Progenitor cell of endocrine pancreas (in vitro differentiated cells): ENCODE measurements at regions not wholly inside any gene's neighbourhood (a gene's known extent, or its start where the extent isn't known, plus 50 kb on each side); places are given as distances from the start of the nearest gene placed in this dataset.

Experiments used
- DNase-seq: peaks from one replicate; pipeline ENCODE4 v3.0.0; 2021; ENCODE audit warnings: low spot score; ENCODE audit not compliant: unreplicated experiment
- H3K27ac Mint-ChIP-seq: 2 replicates; pipeline ENCODE4 v1.8.0; 2021; ENCODE audit warnings: mild to moderate bottlenecking, moderate library complexity, mixed read lengths
- H3K27me3 Mint-ChIP-seq: 2 replicates; pipeline ENCODE4 v1.8.0; 2021; ENCODE audit warnings: mixed read lengths
- H3K36me3 Mint-ChIP-seq: 2 replicates; pipeline ENCODE4 v1.8.0; 2022; ENCODE audit warnings: mixed read lengths; ENCODE audit not compliant: insufficient read depth
- H3K4me1 Mint-ChIP-seq: 2 replicates; pipeline ENCODE4 v1.8.0; 2021; ENCODE audit warnings: low read depth, mixed read lengths
- H3K4me3 Mint-ChIP-seq: 2 replicates; pipeline ENCODE4 v1.8.0; 2021; ENCODE audit warnings: low read depth, mild to moderate bottlenecking, moderate library complexity, mixed read lengths
- H3K9me3 Mint-ChIP-seq: 2 replicates; pipeline ENCODE4 v1.8.0; 2021; ENCODE audit warnings: low read depth, mixed read lengths
- TF ChIP-seq, protein P1 (sequence below): fragments of 200-600 bp; sonication (generic); IDR thresholded peaks from one replicate; pipeline ENCODE4 v1.5.0; 2021; ENCODE audit warnings: antibody characterized with exemption, mild to moderate bottlenecking; ENCODE audit not compliant: unreplicated experiment

DNA sequence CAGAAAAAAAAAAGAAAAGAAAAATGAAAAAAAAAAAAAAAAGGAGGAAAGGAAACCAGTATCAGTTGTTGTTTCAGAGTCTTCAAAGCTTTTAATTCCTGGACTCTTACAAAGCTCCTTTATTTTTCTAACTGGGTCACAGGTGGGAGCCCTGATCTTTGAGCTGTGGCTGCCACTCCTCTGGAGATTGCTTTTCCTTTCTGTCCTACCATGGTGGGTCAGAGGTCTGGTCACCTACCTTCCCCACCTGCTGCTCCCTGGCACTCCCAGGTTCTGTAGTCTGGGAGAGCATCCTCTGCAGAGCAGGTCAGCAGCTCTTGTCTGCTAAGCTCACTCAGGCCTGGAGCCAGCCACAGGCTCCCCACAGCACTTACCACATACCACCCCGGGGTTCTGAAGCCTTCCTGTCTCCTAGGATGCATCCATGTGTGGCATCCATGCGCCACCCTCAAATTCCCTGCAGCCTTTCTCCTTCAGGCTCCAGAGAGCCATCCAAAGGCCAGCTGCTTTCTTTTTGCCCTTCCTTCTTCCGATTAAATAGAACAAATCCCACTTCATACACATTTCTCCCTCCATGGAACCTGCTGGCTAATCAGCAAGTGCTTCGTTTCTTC, 73.2 kb upstream of the TPK1 start:
- Mint-ChIP-seq H3K4me1 (no peaks in the 10 kb centered on the region), H3K36me3 (no peaks in the 10 kb centered on the region), H3K27me3 (no peaks in the 10 kb centered on the region), H3K9me3 (no peaks in the 10 kb centered on the region), H3K27ac (no peak overlapping the region), H3K4me3 (no peak overlapping the region)
- TF ChIP-seq, protein P1, sequence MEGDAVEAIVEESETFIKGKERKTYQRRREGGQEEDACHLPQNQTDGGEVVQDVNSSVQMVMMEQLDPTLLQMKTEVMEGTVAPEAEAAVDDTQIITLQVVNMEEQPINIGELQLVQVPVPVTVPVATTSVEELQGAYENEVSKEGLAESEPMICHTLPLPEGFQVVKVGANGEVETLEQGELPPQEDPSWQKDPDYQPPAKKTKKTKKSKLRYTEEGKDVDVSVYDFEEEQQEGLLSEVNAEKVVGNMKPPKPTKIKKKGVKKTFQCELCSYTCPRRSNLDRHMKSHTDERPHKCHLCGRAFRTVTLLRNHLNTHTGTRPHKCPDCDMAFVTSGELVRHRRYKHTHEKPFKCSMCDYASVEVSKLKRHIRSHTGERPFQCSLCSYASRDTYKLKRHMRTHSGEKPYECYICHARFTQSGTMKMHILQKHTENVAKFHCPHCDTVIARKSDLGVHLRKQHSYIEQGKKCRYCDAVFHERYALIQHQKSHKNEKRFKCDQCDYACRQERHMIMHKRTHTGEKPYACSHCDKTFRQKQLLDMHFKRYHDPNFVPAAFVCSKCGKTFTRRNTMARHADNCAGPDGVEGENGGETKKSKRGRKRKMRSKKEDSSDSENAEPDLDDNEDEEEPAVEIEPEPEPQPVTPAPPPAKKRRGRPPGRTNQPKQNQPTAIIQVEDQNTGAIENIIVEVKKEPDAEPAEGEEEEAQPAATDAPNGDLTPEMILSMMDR = no peak
- DNase-seq = no peak

DNA sequence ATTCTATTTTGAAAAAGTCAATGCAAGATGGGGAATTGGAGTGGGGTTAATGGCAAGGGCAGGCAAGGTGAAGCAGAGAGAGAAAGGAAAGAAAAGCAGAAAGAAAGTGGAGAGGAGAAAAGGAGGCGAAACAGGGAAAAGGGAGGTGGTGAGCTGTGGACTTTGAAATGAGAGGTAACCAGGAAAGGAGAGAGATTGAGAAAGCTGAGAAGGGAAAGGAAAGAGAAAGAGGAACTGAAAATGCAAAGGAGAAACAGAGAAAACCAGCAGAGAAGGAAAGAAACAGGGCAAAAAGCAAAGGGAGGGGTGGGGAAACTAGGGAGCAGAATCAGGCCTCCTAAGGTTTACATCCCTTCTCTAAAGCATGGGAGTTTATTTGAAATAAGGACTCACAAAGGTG, 72.5 kb upstream of the TPK1 start:
- Mint-ChIP-seq H3K9me3 (no peaks in the 10 kb centered on the region), H3K36me3 (no peaks in the 10 kb centered on the region), H3K27me3 (no peaks in the 10 kb centered on the region), H3K4me3 (no peak overlapping the region), H3K4me1 (no peaks in the 10 kb centered on the region), H3K27ac (no peak overlapping the region)
- DNase-seq = no peak
- TF ChIP-seq, protein P1 = no peak

DNA sequence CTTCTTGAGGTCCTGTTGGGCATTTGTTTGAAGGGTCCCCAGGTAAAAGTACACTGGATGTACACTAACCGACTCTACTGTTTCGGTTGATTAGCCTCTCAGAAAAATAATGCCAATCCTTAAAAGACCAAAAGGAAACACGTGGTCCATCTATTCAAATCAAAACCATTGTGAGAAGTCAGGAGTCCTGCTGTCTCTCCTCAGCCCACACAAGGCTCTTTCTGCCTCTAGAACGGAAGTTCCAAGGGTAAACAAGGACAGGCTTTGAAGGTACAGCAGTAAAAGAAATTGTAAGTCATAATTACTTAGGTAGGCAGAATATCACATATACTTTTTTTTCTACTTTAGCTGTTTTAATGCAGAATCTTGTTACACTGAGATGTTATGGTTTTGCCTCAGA, 71.7 kb upstream of the TPK1 start:
- Mint-ChIP-seq H3K4me3 (no peak overlapping the region), H3K4me1 (no peaks in the 10 kb centered on the region), H3K9me3 (no peaks in the 10 kb centered on the region), H3K36me3 (no peaks in the 10 kb centered on the region), H3K27me3 (no peaks in the 10 kb centered on the region), H3K27ac (no peak overlapping the region)
- TF ChIP-seq, protein P1 = no peak
- DNase-seq = no peak

DNA sequence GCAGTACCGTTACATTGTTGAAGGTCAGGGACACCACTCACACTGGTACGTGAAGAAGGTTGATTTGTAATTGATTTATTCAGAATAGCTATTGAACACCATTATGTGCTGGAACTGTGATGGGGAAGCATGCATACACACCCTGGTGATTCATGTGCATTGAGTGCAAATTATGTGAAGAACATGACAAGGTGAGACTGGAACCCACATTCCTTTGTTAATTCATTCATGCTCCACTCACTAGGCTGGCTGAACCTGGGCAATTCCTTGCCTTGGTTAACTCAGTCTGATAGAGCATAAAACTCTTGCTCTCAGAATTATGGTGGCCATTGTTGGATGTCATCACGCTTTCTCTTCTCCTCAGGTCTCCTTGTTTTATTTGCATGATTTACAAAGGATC, 67.3 kb upstream of the TPK1 start:
- Mint-ChIP-seq H3K4me1 (no peaks in the 10 kb centered on the region), H3K27me3 (no peaks in the 10 kb centered on the region)

DNA sequence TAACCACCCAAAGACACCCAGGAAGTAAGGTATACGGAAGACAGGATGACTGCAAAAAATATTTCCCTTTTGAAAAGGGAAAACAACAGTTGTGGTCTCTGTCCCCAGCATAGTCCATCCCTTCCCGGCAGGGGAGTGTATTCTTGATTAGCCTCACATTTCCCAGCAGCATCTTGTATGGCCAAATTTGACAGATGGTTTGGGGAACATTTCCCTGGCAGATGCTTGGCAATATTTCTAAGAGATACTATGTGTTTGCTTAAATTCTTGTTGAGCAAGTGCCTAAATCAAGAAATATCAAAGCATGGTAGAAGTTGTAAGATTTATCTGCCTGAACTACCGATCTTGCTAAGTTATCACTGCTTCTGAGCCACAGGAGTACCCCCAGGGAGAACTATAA, 56.9 kb upstream of the TPK1 start:
- TF ChIP-seq, protein P1 = no peak
- Mint-ChIP-seq H3K9me3 (no peaks in the 10 kb centered on the region), H3K4me1 (no peaks in the 10 kb centered on the region), H3K27me3 (no peaks in the 10 kb centered on the region), H3K36me3 (no peaks in the 10 kb centered on the region), H3K27ac (no peak overlapping the region), H3K4me3 (no peak overlapping the region)
- DNase-seq = no peak

More for the DNA sequence above, 67.3 kb upstream of the TPK1 start:
- DNase-seq = no peak
- Mint-ChIP-seq H3K9me3 (peaks cover 3% of the 10 kb centered on the region), H3K27ac (no peak overlapping the region), H3K4me3 (no peak overlapping the region), H3K36me3 (no peaks in the 10 kb centered on the region)
- TF ChIP-seq, protein P1 = no peak
